GM19239 (cell line): ENCODE measurements at regions not wholly inside any gene's neighbourhood (a gene's known extent, or its start where the extent isn't known, plus 50 kb on each side); places are given as distances from the start of the nearest gene placed in this dataset.

Source experiments
- DNase-seq: peaks from one replicate; pipeline ENCODE4 v3.0.0; 2011; ENCODE audit warnings: low spot score; ENCODE audit not compliant: insufficient read length
- FAIRE-seq: peaks from 2 replicates; lab custom pipeline; 2011; peaks lifted over from hg19 to GRCh38; lab: Jason Lieb, UNC

DNA sequence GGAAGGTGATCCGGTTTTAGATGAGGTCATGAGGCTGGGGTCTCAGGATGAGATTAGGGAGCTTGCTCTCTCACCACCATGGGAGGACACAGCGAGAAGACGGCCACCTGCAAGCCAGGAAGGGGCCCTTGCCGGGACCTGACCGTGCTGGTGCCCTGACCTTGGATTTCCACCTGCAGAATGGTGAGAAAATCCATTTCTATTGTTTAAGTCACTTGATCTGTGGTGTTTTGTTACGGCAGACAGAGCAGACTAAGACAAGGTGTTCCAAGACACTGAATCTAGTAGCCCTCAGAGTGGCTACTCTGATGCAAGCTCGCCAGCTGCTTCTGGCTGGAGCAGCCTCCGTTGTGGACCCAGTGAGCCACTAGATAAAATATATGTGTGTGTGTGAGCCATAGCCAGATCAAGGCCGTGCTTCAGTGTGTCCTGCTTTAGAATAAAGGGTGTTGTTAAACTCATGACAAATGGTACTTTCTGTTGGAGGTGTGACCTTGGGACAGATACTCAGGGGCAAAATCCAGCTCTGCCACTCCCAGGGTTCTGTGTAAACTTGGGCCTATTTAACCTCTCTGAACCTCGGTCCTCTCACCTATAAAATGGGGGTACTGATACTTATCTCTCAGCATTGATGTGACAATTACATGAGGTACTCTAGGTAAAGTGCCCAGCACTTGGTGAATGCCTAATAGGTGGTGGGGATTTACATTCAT is 67.9 kb upstream of the STX18 start:
- DNase-seq: no peak
- no peak for FAIRE-seq

DNA sequence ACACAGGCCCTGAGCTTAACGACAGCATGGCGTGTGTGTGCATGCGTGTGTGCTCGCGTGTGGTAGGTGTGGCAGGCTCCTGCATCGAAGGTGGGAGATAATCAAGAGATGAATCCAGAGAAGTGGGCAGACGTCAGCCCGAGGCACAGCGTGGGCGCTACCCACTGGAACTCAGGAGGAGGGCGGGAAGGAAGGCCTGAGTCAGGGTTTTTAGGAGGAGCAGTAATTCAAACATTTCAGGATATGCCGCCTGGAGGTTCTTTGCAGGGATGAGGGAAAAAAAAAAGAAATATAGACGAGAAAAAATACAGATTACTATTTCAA is 66.3 kb upstream of the STX18 start:
- no peak for FAIRE-seq
- DNase-seq: no peak

DNA sequence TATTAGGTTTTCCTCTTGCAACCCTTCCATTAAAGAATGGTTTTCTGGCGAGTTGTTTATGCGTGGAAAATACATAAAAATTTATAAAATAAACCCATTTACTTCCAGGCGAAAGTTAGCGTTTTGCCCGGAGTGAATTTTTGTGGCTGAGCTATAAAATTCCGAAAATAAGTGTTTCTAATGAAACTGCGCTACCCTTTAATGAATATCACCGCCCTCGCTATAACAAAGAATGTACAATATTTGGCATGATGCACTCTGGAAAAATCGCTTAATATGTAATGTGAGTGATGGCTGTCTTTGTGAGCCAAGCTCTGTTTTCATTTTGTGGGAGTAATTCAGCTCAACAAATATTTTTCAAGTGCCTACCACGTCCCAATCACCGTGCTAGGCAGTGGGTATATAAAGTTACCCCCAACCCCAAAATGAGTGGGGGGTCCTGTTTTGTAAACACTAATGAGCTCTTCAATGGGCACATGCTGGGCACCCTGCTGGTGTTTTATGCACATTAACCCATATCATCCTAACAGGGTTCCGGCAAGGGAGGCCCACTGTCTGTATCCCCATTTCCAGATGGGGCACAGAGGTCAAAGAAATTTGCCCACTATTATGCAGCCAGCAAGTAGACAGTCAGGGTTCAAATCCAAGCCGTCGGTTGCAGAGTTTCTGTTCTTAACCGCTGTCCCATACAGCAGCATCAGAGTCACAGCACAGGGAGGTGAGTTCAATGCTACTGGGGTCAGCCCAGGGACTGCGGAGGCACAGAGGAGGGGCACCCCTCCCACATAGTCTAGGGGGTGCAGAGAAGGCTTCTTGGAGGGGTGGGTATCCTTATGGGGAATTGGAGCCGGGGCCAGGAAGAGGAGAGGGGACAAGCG is 65.7 kb upstream of the STX18 start:
- no peak for FAIRE-seq
- DNase-seq: no peak

DNA sequence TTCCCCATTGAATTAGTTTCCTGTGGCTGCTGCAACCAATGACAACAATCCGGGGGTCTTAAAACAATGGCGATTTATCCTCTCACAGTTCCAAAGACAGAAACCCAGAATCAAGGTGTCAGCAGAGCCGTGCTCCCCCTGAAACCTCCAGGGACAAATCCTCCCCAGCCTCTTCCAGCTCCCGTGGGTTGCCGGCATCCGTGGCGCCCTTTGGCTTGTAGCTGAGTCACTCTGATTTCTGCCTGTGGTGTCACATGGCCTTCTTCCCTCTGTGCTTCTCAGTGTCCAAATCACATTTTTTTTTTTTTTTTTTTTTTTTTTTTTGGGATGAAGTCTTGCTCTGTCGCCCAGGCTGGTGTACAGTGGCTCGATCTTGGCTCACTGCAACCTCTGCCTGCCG is 64.5 kb upstream of the STX18 start:
- DNase-seq (no peak), FAIRE-seq (no peak)

DNA sequence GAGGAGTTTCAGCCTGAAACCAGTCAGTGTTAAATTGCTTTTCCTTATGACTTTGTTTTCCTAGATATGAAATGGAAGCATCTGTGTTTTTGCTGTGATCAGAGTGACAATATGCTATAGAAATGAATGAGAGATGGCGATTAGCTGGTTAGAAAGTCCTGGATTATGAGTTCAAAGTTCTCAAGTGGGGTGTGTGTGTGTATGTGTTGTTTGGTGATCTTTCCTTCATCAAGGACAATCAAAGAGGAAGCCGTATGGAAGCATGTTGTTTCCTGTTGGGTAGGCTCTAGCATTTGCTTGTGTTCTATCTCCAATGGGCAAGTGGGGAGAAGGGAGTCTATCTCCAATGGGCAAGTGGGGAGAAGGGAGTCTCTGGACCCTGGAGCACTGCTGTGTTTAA is 64.0 kb upstream of the STX18 start:
- DNase-seq (no peak), FAIRE-seq (no peak)

DNA sequence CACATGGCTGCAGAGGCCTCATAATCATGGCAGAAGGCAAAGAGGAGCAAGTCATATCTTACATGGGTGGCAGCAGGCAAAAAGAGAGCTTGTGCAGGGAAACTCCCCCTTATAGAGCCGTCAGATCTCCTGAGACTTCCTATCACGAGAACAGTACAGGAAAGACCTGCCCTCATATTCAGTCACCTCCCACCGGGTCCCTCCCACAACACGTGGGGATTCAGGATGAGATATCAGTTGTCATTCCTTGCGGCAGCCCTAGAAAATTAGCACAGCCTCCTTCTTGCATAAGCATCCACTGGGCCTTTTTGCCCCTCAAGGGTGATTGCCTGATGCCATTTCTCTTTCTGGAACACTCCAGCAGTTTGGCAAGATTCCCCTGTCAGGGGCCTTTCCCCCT is 61.7 kb upstream of the STX18 start:
- DNase-seq (no peak), FAIRE-seq (no peak)

DNA sequence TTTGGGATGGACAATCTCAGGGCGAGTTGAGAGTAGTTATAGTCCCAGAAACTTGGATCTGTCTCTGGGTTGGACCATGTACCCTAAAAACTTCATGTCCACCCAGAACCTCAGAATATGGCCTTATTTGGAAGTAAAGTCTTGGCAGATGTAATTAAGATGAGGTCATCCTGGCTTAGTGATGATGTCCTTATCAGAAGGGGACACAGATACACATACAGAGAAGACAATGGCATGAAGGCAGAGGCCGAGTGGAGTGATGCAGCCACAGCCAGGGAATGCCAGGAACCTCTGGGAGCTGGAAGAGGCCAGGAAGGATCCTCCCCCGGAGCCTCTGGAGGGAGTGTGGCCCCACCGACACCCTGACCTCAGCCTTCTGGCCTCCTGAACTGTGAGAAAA is 61.2 kb upstream of the STX18 start:
- DNase-seq: no peak
- FAIRE-seq: no peak

DNA sequence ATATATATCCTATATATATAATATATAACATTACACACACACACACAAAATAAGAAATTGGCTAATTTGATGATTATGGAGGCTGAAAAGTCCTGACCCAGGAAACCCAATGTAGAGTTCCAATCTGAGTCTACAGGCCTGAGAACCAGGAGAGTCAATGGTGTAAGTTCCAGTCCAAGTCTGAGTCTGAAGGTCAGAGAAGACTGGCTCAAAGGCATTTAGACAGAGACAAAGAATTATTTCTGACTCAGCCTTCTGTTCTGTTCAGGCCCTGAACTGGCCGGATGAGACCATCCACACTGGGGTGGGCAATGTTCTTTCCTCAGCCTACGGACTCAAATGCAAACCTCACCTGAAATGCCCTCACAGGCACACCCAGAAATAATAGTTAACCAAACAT is 60.6 kb upstream of the STX18 start:
- FAIRE-seq (no peak), DNase-seq (no peak)

DNA sequence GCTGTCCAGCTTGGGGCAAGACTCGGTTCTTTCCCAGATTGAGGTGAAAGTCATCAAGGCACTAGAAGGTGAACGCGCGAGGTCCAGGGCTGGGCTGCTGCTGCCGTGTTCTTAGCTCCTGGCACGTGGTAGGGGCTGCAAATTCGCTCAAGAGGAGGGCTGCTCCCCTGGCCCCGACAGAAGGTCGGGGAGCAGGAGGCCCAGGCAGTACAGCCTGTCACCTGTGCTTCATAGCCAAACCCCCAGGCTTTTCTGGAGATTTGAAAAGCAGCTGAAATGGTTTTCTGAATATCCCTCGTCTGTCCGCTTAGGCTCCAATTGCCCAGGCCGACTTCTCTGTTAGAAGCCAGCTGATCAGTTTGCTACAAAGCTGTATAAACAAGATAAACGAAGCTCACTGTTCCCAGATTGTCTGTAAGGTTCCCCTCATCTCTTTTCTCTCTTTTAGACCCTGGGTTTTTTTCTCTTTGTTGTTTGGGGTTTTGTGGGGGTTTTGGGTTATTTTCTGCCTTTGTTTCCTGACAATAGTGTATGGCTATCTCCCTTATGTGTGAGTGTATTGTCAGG is 60.0 kb upstream of the STX18 start:
- DNase-seq (no peak), FAIRE-seq (no peak)

DNA sequence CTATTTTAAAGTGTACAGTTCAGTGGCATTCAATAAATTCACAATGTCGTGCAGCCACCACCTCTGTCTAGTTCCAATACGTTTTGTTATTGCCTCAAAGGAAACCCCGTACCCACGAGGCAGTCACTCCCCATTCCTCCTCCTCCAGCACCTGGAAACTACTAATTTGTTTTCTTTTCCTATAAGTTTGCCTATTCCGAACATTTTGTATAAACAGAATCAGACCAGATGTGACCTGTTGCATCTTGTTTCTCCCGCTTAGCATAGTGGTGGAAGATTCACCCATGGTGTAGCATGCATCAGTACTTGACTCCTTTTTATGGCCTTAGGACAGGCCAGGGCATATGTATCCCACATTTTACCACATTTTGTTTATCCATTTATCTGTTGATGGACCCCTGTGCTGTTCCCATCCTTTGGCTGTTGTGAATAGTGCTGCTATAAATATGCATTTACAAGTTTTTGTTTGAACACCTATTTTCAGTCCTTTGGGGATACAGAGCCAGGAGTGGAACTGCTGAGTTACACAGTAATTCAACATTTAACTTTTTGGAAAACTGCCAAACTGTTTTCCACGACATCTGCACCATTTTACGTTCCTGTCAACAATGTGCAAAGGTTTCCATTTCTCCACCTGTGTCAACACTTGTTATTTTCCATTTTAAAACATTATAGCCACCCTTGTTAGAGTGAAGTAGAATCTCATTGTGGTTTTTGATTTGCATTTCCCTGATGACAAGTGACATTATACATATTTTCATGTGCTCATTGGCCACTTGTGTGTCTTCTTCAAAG is 57.8 kb upstream of the STX18 start:
- FAIRE-seq (no peak), DNase-seq (no peak)

DNA sequence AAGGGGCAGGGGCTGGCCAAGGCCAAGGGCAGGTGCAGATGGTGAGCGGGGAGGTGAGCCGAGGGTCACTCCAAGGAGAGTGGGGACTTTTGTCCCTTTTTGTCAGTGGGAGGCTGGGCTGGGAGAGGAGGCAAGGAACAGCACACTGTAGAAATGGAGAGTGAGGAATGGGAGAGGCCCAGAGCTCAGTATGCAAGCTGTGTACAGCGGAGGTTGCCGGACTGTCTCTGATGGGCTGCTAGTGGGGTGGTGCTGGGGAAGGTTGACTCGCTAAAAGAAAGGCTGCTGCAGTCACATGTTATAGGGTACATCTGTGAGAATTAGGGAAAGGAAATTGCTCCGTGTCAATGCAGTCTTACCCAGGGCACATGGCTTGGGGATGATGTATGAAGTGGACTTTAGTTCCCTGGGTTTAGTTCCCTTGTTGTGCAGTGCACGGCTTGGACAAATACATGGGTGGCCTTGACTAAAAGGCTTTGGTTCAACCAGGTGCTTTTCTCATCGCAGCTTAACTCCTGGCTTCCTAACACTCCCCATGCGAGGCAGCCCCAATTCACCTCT is 57.1 kb upstream of the STX18 start:
- no peak for DNase-seq
- FAIRE-seq: no peak

DNA sequence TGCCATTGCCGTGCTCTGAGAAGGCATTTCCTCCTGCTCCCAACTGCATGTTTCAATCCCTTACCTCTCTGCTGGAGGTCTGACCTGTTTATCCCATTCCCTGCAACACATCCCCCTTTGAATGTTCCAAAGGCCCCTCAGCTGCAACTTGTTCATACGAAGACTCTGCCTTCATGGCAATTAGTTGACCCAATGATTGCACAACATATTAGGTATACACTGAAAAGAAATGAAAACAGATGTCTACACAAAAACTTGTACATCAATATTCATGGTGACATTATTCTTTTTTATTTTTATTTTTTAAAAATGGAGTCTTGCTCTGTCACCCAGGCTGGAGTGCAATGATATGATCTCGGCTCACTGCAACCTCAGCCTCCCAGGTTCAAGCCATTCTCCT is 54.9 kb upstream of the STX18 start:
- DNase-seq: no peak
- FAIRE-seq: no peak

DNA sequence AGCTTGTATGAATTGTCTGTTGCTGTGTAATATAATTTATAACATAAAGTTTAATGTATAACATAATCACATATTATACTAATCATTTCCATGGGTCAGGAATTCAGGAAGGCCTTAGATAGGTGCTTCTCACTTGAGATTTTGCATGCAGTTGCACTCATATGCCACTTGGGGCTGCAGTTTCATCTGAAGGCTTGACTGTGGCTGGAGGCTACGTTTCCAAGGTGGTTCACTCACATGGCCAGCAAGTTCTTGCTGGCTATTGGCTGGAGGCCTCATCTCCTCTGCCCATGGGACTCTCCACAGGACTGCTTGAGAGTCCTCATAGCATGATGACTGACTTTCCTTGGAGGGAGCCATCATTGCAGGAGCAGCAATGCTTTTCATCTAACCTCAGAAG is 53.4 kb upstream of the STX18 start:
- FAIRE-seq (no peak), DNase-seq (no peak)

DNA sequence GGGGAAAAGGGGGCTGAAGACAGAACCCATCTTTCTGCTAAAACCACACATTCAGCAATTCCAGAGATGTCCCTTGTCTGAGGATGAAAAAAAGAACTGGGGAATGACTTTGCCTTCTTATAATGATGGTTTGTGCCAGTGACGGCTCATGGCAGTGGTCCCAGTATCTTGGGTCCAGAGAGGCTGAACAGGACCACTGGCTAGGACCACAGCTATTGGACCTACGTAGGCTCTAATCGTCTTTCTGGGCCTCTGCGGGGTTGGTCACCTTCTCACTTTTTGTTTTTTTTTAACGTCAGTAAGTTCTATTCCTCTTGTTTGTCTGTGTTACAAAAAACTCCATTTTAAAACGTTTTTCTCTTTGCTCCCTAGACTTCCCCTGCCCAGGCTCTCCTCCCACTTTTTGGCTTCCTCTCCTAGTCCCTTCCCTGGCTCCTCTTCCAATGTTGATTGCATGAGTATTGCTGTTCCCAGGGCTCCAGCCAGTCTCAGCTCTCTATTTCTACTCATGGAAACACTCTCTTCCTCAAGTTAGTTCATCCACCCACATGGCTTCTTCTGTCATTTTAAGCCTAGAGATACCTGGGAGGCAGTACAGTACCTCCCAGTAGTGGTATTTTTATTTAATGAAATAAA is 52.6 kb upstream of the STX18 start:
- DNase-seq: no peak
- no peak for FAIRE-seq

DNA sequence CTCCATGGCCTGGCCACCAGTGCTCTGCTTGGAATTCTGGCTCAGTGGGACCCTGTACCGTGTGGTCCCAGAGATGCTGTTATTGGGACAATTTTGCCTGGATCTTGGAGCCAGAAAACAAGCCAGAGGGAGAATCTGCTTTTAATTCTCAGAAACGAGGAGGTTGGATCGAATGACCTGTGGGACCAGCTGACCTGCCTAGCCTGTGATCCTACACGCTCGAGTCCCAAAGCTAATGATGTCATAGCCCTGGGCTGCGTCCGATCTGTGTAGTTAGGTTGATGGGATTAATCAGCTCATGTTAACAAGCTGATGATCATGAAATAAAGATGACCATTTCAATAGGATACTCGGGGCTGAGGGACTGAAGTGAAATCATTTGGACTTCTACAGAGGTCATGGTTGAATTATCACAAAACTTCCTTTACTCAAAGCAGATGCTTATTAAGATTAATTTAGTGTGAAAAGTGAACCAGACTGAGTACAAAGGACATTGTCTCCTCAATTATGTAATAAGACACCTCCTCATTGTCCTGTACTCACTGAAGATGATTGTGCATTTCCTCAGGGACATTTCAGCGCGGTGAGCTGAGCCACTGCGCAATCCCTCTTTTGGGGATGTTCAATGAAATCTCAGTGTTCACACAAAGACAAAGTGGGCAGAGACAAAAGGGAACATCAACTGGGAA is 51.9 kb upstream of the STX18 start:
- FAIRE-seq (no peak), DNase-seq (no peak)

DNA sequence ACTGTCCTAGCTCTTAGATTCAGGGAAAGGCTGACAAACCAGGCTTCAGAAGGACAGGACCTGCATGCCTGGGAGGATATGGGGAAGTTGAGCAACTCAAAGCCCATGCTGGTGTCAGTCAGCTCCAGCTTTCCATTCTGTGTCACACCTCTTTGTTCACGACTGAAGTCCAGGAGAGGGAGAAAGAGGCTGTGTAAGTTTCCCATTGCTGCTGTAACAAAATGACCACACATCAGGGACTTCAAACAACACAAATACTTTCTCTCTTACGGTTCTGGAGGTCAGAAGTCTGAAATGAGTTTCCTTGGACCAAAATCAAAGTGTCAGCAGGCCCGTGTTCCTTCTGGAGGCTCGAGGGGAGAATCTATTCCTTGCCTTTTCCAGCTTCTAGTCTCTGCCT is 50.6 kb upstream of the STX18 start:
- FAIRE-seq (no peak), DNase-seq (no peak)
